GM18858 (cell line): ENCODE measurements at regions not wholly inside any gene's neighbourhood (a gene's known extent, or its start where the extent isn't known, plus 50 kb on each side); places are given as distances from the start of the nearest gene placed in this dataset.

Source experiments
- ATAC-seq: cut with Tn5 transposase; IDR thresholded peaks from one replicate; pipeline ENCODE4 v1.9.1; 2021; ENCODE audit not compliant: unreplicated experiment

GRCh38 chr20:57928181-57928967, 218.6 kb upstream of the PMEPA1 start:
- ATAC-seq = no peak

GRCh38 chr20:57927376-57927775, 217.6 kb upstream of the PMEPA1 start:
- ATAC-seq = no peak

GRCh38 chr20:57922706-57923105, 212.9 kb upstream of the PMEPA1 start:
- no peak for ATAC-seq

DNA sequence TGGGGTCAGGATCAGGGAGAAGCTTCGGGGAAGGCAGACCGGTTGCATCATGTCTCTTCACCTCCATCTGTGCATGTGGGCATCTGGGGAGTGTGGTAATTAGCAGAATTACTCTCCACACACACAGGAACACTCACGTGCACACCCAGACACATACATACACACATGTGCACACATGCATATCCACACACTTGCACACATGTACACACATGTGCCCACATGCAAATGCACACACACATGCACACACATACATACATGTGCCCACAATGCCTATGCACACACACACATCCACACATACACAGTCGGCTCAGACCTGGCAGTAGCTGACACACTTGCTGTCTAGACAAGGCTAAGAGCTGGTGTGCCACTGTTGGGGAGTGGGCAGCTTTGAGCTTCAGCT, 212.3 kb upstream of the PMEPA1 start:
- no peak for ATAC-seq

GRCh38 chr20:57921676-57922075, 211.9 kb upstream of the PMEPA1 start:
- ATAC-seq = no peak

- ATAC-seq = no peak
Measured at GRCh38 chr20:57920971-57921370, 211.2 kb upstream of the PMEPA1 start.

DNA sequence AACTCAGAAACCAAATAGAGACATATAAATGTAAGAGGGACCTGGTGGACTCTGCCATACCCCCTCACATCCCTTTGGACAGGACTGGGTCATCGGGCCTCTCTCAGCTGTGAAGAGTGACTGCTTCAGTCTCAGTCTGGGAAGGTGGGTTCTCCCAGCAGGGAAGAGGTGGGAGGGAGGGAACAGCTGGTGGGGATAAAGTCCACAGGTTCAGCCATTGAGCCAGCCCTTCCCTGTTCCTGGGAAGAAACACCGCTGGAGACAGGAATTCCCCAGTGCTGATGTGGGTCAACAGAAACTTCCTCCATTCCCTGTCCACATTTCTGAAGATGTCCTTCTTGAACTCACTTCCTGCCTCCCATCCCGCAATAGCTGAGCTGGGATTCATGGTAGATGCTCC, 209.2 kb upstream of the PMEPA1 start:
- ATAC-seq = no peak

DNA sequence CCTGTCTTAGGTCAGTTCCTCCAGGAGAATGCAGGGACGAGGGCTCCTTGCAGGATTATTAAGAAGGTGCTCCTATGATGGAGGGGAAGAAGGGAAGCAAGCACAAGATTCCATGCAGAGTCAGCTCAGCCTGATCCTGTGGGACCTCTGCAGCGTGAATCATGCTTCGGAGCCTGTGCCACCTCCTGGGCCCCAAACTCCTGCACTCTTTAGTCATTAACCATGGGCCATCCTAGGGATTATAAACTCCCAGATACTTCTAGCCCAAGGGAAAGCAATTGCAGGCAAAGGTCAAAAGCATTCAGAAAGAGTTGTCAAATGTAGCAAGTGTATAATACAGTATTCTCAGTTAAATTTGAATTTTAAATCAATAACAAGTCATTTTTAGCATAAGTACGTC, 208.7 kb upstream of the PMEPA1 start:
- no peak for ATAC-seq

- no peak for ATAC-seq
Measured at GRCh38 chr20:57914205-57914604, 204.4 kb upstream of the PMEPA1 start.

DNA sequence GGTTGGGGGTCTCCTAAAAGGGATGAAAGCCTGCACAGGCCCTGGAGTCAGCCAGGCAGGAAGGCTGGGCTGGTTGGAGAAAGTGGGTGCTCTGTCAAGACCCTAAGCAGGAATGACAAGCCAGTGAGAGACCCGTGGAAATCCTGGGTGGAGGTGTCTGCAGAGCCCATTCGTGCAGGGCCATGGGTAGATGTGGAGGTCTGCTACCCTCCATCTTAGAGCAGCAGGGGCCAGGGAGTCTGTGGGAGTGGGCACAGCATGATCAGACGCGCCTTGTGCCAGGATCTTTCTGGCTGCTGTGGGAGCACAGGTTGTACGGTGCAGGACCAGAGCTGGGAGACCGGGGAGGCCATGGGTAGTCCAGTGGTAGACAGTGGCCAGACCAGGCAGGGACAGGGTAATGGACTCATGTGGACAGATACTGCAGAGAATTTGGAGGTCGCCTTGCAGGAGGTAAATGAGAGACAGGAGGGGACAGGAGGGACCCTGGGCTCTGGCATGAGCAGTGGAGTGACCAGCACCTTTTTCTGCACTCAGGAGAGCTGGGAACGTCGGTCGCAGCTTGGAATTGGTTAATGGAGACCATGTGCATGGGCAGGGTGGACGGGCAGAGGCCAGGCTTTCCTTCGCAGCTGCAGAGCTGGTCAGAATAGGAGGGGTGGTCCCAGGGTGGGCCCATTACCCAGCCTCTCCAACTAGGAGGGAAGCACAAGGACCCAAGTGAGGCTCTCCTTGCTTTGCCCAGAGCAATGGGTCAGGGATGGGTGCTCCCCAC, 203.5 kb upstream of the PMEPA1 start:
- no peak for ATAC-seq

- no peak for ATAC-seq
Measured at GRCh38 chr20:57912227-57912582, 202.4 kb upstream of the PMEPA1 start.

- no peak for ATAC-seq
Measured at GRCh38 chr20:57911512-57912226, 201.9 kb upstream of the PMEPA1 start.

DNA sequence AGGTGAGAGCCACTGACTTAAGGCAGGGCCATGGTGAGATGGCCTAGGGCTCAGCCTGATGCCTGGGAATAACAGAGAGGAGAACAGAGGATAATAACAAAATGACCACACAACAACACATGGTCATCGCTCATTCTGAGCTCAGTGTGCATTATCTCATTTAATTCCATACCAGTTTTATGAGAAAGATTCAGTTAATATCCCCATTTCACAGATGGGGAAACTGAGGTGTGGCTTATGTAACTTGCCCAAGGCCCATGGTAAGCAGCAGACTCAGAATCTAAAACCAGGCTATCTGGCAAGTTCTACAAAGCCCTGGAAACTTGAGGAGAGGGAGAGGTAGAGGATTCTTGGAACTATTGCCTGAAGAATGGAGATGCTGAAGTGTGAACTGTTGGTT, 200.9 kb upstream of the PMEPA1 start:
- no peak for ATAC-seq

DNA sequence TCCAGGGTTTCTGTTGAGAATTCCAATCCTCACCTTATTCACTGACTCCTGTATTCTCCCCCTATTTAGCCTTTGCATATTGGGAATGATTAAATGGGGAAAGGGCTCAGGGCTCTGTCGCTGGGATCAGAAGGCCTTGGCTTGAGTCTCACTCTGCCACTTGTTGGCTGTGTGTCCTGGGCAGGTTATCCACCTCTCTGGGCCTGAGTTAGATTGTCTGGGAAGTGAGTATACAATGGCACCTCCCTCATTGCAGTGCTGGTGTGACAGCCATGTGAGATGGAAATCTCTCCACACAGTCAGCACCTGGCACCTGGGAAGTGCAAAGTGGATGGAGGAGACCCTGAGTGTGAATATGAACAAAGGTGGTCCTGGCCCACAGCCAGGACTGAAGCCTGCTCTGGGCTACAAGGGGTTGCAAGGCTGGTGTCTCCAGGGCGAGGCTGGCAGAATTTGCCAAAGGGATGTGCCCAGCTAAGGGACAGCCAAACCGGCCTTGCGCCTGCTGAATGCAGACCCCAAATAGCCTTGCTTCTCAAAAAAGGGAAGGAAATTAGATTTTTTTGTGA, 200.0 kb upstream of the PMEPA1 start:
- ATAC-seq = no peak

DNA sequence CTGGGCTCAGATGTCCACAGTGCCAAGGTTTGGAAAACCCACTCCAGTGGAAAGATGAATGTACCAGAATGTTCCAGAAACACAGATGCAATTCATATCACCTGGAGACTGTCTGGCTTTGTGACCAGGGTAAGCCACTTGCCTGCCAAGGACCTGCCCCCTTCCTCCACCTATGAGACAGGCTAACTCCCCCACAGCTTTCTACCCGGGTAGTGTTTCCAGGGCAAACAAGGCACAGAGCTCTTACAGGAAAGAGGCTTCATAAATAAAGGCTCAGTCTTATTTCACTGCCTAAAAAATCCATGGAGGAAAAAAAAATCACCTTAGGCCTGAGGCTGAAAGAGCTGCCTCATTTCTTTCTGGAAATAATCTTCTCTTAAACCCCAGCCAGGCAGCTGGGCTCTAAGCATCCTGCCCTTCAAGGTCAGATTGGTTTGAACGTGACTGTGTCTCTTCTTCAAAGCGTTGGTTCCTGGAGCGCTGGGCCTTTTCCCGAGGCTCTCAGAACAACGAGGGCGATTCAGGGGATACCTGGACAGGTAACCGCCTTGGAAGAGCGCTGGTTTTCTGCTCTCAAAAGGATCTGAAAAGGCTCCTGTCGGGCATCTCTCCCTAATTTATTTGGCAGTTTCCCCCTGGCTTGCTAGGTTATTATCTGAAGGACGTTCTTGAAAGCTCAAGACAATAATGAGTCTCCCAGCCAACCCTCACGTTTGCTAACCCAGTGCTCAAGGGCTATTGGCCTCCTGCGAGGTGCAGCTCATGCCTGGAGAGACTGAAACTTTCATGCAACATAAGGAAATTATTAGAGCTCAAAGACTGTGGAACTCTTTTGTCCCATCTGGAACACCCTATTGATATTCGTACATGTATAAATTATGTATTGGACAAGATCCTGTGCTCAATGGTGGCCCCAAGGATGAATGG, 199.2 kb upstream of the PMEPA1 start:
- no peak for ATAC-seq

GRCh38 chr20:57908226-57908625, 198.4 kb upstream of the PMEPA1 start:
- no peak for ATAC-seq

- ATAC-seq = no peak
Measured at GRCh38 chr20:57907131-57908000, 197.6 kb upstream of the PMEPA1 start.

DNA sequence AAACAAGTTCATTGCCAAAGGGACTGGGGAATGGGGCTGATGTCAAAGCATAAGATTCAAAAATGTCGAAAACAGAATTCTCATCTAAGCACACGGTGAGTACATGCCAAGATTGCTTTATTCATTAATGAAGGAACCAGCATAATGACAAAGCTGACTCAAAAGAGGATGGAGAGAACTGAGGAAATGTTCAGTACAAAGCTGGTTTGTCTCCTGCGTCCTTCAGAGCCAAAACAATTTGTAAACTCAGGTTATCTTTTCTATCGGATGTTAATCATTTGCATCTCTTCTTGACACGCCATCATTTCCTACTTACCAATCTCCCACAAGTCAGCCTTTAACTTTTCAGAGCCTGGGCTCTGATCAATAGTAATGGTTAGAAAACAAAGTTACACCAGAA, 195.6 kb upstream of the PMEPA1 start:
- ATAC-seq = no peak

DNA sequence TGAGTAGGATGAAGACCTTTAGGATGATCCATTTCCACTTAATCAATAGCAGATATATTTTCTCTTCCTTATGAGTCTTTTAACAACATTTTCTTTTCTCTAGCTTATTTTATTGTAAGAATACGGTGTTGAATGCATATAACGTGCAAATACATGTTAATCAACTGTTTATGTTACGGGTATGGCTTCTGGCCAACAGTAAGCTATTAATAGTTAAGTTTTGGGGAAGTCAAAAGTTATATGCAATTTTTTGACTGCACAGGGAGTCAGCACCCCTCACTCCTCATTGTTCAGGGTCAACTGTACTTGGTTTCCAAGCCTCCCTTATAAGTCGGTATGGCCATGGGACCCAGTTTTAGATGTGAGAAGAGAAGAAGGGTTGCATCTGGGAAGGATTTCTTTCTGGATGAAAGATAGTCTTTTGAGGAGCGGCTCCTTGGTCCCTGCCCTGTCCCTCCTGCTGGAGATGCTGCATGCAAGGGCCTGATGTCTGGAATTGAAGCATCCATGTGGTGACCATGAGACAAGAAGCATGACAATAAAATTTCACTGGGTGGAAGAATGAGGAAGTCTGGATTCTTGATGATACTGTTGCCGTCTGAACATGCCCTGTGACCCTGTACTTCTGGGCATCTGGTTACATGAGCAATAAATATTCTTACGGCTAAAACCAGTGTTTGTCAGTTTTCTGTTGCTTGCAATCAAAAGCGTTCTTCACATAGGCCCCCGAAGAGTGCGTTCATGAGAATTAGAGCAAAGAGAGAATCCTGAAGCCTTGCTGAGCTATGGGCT, 194.7 kb upstream of the PMEPA1 start:
- ATAC-seq = no peak
